SU-DHL-6 (cell line): ENCODE measurements at regions not wholly inside any gene's neighbourhood (a gene's known extent, or its start where the extent isn't known, plus 50 kb on each side); places are given as distances from the start of the nearest gene placed in this dataset.
A peak's percentile ranks its signal among the peaks of the same experiment; 100 is the strongest.

ENCODE experiments used
- H2AFZ ChIP-seq: fragments of 200-600 bp; sonication (generic); 2 replicates; pipeline ENCODE4 v1.6.1; 2014; ENCODE audit warnings: low read depth, mild to moderate bottlenecking, moderate library complexity, mixed read lengths, antibody characterized with exemption, low read length; ENCODE audit not compliant: severe bottlenecking
- H3F3A ChIP-seq: fragments of 200-600 bp; shearing (Covaris generic); 2 replicates; pipeline ENCODE4 v1.6.0; 2016; ENCODE audit warnings: antibody characterized with exemption, mild to moderate bottlenecking; ENCODE audit not compliant: insufficient read depth
- H3K27ac ChIP-seq: fragments of 200-600 bp; sonication (generic); 2 replicates; pipeline ENCODE4 v1.5.1; 2016; ENCODE audit warnings: low read depth, mild to moderate bottlenecking, low read length, moderate library complexity, mixed read lengths
- H3K27me3 ChIP-seq: fragments of 200-600 bp; sonication (generic), shearing (Covaris generic); 2 replicates; pipeline ENCODE4 v1.6.0; 2014; ENCODE audit warnings: mild to moderate bottlenecking, low read length
- H3K36me3 ChIP-seq: fragments of 200-600 bp; sonication (generic); 2 replicates; pipeline ENCODE4 v1.6.1; 2014; ENCODE audit warnings: mild to moderate bottlenecking, low read length, mixed read lengths
- H3K4me2 ChIP-seq: fragments of 300-600, 200-600 bp; shearing (Covaris generic), sonication (generic); 2 replicates; pipeline ENCODE4 v1.6.0; 2014; ENCODE audit warnings: low read length, low read depth, mild to moderate bottlenecking; ENCODE audit not compliant: poor library complexity, severe bottlenecking
- H3K4me3 ChIP-seq: fragments of 200-600 bp; sonication (generic); 2 replicates; pipeline ENCODE4 v1.5.1; 2014; ENCODE audit warnings: antibody characterized with exemption, low read length, mild to moderate bottlenecking, mixed read lengths; ENCODE audit not compliant: insufficient read depth, poor library complexity, severe bottlenecking
- H3K79me2 ChIP-seq: fragments of 200-600 bp; sonication (generic); 2 replicates; pipeline ENCODE4 v1.6.1; 2014; ENCODE audit warnings: mild to moderate bottlenecking, low read length, moderate library complexity; ENCODE audit not compliant: insufficient read depth
- H3K9ac ChIP-seq: fragments of 200-600 bp; sonication (generic); 2 replicates; pipeline ENCODE4 v1.7.0; 2014; ENCODE audit warnings: mild to moderate bottlenecking, low read length
- H3K9me2 ChIP-seq: fragments of 200-600 bp; sonication (generic); replicated peaks from 2 replicates; pipeline ENCODE4 v1.6.1; 2014; ENCODE audit warnings: low read length; ENCODE audit not compliant: insufficient read depth
- H3K9me3 ChIP-seq: fragments of 200-600 bp; sonication (generic); 2 replicates; pipeline ENCODE4 v1.6.1; 2014; ENCODE audit warnings: low read length, mixed read lengths; ENCODE audit not compliant: insufficient read depth
- H4K20me1 ChIP-seq: fragments of 200-600 bp; sonication (generic); 2 replicates; pipeline ENCODE4 v1.6.1; 2014; ENCODE audit warnings: low read depth, mild to moderate bottlenecking, antibody characterized with exemption, low read length, moderate library complexity, mixed read lengths
- EZH2phosphoT487 ChIP-seq: fragments of 200-600 bp; sonication (generic), shearing (Covaris generic); conservative IDR thresholded peaks from 2 replicates; pipeline ENCODE4 v1.6.1; 2018; ENCODE audit warnings: mild to moderate bottlenecking, antibody characterized with exemption, low read length, moderate library complexity, mixed read lengths
- TF ChIP-seq, protein P1 (sequence below): fragments of 200-600 bp; sonication (generic); IDR thresholded peaks from one replicate; pipeline ENCODE4 v1.5.1; 2017; ENCODE audit warnings: antibody characterized with exemption, mild to moderate bottlenecking, low read length, moderate library complexity; ENCODE audit not compliant: insufficient read depth, poor library complexity, severe bottlenecking

DNA sequence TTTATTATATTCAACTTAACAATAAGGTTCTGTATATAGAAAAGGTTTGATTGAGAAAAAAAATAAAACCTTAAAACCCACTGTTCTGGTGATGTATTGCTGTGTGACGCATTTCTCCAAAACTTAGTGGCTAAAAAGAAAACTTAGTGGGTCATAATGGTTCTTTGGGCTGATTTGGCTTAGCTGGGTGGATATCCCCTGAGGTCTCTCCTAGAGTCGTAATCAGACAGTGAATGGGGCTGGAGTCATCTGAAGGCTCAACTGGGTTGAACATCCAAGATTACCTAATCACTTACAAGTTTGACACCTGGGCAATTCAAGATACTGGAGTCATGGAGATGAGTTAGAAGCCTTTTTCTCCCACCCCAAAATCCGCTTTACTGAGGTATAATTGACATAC lies 111.6 kb upstream of the TBL1XR1 start:
- H3K79me2 ChIP-seq, result no peaks in the 10 kb centered on the region
- H3K27me3 ChIP-seq, result no peaks in the 10 kb centered on the region
- H3K27ac ChIP-seq, result peak overlapping the region; percentile 90

DNA sequence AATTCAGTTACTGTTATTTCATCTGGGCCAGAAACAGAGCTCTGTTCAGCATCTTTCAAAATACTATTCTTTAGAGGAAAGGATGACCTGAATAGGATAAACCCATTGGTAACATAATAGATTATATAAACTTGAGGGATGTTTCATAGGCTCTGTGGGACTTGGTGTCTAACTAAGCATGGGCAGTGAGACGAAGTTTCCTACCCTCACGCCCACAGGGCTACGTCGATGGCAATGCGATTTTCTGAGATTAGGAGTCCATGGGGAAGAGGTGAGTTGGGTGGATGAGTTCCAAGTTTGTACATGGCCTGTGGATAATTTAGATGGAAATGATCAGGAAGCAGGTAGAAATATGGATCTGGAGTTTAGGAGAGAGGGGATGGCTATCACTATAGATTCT lies 115.2 kb upstream of the TBL1XR1 start:
- Histone ChIP-seq H3K9me3 (0 out of 2 replicates have a peak, but pooled peaks cover 6% of the 10 kb centered on the region), H3K79me2 (no peaks in the 10 kb centered on the region), H3K36me3 (0 out of 2 replicates have a peak, but pooled peaks cover 5% of the 10 kb centered on the region), H3F3A (peaks cover 58% of the 10 kb centered on the region), H3K27ac (peak overlapping the region; percentile 60), H4K20me1 (no peaks in the 10 kb centered on the region), H3K9ac (no peak overlapping the region), H3K27me3 (no peaks in the 10 kb centered on the region), H2AFZ (no peak overlapping the region), H3K9me2 (no peaks in the 10 kb centered on the region), H3K4me2 (no peak overlapping the region), H3K4me3 (no peak overlapping the region)
- TF ChIP-seq, protein P1, sequence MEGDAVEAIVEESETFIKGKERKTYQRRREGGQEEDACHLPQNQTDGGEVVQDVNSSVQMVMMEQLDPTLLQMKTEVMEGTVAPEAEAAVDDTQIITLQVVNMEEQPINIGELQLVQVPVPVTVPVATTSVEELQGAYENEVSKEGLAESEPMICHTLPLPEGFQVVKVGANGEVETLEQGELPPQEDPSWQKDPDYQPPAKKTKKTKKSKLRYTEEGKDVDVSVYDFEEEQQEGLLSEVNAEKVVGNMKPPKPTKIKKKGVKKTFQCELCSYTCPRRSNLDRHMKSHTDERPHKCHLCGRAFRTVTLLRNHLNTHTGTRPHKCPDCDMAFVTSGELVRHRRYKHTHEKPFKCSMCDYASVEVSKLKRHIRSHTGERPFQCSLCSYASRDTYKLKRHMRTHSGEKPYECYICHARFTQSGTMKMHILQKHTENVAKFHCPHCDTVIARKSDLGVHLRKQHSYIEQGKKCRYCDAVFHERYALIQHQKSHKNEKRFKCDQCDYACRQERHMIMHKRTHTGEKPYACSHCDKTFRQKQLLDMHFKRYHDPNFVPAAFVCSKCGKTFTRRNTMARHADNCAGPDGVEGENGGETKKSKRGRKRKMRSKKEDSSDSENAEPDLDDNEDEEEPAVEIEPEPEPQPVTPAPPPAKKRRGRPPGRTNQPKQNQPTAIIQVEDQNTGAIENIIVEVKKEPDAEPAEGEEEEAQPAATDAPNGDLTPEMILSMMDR, result no peak
- TF ChIP-seq EZH2phosphoT487, result no peak

More for the DNA sequence above, 111.6 kb upstream of the TBL1XR1 start:
- Histone ChIP-seq H3K4me2 (no peak overlapping the region), H3K9ac (no peak overlapping the region), H3K4me3 (no peak overlapping the region), H3K9me2 (no peaks in the 10 kb centered on the region), H3K36me3 (0 out of 2 replicates have a peak, but pooled peaks cover 5% of the 10 kb centered on the region), H2AFZ (no peak overlapping the region), H3F3A (peaks cover 57% of the 10 kb centered on the region), H4K20me1 (no peaks in the 10 kb centered on the region), H3K9me3 (0 out of 2 replicates have a peak, but pooled peaks cover 6% of the 10 kb centered on the region)
- TF ChIP-seq, protein P1, result no peak
- TF ChIP-seq EZH2phosphoT487, result no peak

DNA sequence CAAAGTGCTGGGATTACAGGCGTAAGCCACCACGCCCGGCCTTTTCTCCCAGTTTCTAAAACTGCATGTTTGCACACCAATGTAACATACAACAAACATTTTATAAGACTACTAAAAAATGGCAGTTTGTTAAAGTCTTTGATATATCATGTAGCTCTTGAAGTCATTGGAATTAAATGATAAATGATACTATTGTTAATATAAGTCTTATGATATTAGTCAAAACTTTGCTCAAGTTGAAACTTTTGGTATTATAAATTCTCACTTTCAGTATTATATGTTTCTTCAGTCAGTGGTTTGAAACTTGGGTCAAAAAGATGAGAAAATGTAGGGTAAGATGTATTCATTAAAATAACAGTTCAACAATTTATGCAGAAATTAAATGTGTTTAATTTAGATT lies 117.6 kb upstream of the TBL1XR1 start:
- Histone ChIP-seq H3K27ac (peak overlapping the region; percentile 35; the same call in 1 of the 2 replicates), H3K9ac (no peak overlapping the region), H3K4me3 (no peak overlapping the region), H4K20me1 (no peaks in the 10 kb centered on the region), H3K27me3 (no peaks in the 10 kb centered on the region), H3F3A (peaks cover 60% of the 10 kb centered on the region), H3K36me3 (0 out of 2 replicates have a peak, but pooled peaks cover 5% of the 10 kb centered on the region), H3K9me2 (no peaks in the 10 kb centered on the region), H3K9me3 (0 out of 2 replicates have a peak, but pooled peaks cover 6% of the 10 kb centered on the region), H3K79me2 (no peaks in the 10 kb centered on the region), H3K4me2 (no peak overlapping the region), H2AFZ (no peak overlapping the region)
- TF ChIP-seq, protein P1, result no peak
- TF ChIP-seq EZH2phosphoT487, result no peak
